22Rv1 (cell line): ENCODE measurements at regions not wholly inside any gene's neighbourhood (a gene's known extent, or its start where the extent isn't known, plus 50 kb on each side); places are given as distances from the start of the nearest gene placed in this dataset.
"Not testable (repeated sequence)": the region's sequence is repeated elsewhere in the genome, so short reads cannot be mapped to it uniquely, and the experiment has no call there.

Source experiments
- H3K27ac ChIP-seq: fragments of 450-650 bp; 2 replicates; pipeline ENCODE4 v1.5.1; 2017
- ZFX ChIP-seq: fragments of 450-650 bp; IDR thresholded peaks from 2 replicates; pipeline ENCODE4 v1.6.1; 2017; ENCODE audit warnings: antibody characterized with exemption, borderline replicate concordance
- TF ChIP-seq, protein P1 (sequence below): fragments of 450-650 bp; IDR thresholded peaks from 2 replicates; pipeline ENCODE4 v1.5.1; 2017; ENCODE audit warnings: mild to moderate bottlenecking

DNA sequence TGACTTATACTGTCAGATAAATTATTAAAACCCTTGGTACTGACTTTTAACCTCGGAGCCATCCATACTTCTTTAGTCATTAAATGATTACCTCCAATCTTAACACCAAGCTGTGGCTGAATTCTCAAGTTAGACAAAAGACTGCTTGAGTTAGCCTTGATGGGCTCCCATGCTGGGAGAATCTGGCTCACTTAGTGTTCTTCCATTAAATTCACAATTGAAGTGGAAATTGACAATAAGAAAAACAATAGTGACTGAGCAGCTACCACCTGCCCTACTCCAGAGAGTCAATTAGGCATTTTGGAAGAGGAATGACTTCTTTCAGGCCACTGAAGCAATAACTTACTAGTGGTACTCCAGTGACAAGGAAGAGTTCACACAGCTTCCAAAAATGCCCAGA is 503.0 kb upstream of the CPXCR1 start:
- TF ChIP-seq, protein P1, sequence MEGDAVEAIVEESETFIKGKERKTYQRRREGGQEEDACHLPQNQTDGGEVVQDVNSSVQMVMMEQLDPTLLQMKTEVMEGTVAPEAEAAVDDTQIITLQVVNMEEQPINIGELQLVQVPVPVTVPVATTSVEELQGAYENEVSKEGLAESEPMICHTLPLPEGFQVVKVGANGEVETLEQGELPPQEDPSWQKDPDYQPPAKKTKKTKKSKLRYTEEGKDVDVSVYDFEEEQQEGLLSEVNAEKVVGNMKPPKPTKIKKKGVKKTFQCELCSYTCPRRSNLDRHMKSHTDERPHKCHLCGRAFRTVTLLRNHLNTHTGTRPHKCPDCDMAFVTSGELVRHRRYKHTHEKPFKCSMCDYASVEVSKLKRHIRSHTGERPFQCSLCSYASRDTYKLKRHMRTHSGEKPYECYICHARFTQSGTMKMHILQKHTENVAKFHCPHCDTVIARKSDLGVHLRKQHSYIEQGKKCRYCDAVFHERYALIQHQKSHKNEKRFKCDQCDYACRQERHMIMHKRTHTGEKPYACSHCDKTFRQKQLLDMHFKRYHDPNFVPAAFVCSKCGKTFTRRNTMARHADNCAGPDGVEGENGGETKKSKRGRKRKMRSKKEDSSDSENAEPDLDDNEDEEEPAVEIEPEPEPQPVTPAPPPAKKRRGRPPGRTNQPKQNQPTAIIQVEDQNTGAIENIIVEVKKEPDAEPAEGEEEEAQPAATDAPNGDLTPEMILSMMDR: no peak
- TF ChIP-seq ZFX: no peak
- no peak overlapping the region for H3K27ac ChIP-seq

DNA sequence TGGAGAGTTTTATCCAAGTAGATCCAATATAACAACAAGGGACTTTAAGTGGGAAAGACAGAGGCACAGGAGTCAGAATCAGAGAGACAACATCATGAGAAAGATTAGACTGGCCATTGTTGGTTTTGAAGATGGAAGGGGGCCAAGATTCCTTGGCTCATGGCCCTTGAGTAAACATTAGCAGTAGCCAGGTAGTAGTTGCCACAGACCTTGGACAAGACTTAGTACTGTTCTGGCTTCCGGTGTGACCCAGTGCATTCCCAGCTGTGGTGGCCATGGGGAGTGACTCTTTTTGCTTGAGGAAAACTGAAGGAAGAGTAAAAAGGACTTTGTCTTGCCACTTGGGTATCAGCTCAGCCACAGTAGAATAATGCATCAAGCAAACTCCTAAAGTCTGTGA is 462.2 kb upstream of the CPXCR1 start:
- no peak overlapping the region for H3K27ac ChIP-seq
- TF ChIP-seq, protein P1: no peak
- TF ChIP-seq ZFX: no peak

DNA sequence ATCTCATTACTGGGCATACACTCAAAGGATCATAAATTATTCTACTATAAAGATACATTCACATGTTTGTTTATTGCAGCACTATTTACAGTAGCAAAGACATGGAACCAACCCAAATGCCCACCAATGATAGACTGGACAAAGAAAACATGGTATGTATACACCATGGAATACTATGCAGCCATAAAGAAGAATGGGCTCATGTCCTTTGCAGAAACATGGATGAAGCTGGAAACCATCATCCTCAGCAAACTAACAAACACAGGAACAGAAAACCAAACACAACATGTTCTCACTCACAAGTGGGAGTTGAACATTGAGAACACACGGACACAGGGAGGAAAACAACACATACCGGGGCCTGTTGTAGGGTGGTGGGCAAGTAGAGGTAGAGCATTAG is 433.1 kb upstream of the CPXCR1 start:
- not testable (repeated sequence) for H3K27ac ChIP-seq

DNA sequence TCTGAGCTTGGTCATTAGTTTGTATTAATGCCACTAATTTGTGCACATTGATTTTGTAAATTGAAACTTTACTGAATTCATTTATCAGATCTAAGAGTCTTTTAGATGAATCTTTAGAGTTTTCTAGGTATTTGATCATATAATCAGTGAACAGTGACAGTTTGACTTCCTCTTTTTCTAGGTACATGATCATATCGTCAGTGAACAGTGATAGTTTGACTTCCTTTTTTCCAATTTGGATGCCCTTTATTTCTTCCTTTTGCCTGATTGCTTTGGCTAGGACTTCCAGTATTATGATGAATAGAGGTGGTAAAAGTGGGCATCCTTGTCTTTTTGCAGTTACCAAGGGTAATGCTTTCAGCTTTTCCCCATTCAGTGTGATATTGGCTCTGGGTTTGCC is 421.4 kb upstream of the CPXCR1 start:
- H3K27ac ChIP-seq: no peak overlapping the region
- TF ChIP-seq, protein P1: no peak
- TF ChIP-seq ZFX: no peak

DNA sequence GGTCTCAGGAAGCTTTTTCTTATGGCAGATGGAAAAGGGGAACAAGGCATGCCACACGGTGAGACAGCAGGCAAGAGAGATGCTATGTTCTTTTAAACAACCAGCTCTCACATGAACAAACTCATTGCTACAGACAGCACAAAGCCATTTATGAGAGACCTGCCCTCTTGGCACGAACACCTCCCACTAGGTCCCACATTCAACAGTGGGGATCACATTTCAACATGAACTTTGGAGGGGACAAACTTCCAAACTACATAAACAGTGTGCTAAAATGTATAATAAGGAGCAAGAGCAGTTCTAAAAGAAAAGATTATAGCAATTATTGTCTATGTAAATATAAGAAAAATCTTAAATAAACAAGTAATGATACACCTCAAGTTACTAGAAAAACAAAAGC is 391.8 kb upstream of the CPXCR1 start:
- peak overlapping the region; percentile 53 for H3K27ac ChIP-seq
- TF ChIP-seq ZFX: no peak
- TF ChIP-seq, protein P1: no peak

DNA sequence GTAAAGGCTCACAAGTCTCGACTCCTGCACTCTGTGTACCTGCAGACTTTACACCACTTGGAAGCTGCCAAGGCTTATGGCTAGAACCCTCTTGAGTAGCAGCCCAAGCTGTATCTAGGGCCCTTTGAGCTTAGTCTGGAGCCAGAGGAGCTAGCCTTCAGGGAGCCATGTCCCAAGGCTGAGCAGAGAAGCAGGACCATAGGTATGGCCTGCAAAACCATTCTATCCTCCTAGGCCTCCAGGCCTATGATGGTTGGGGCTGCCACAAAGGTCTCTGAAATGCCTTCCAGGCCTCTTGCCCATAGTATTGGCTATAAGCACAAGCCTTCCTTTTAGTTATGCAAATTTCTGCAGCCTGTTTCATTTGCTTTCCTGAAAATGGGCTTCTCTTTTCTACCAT is 380.7 kb upstream of the CPXCR1 start:
- TF ChIP-seq, protein P1: no peak
- no peak for TF ChIP-seq ZFX
- H3K27ac ChIP-seq: no peak overlapping the region

DNA sequence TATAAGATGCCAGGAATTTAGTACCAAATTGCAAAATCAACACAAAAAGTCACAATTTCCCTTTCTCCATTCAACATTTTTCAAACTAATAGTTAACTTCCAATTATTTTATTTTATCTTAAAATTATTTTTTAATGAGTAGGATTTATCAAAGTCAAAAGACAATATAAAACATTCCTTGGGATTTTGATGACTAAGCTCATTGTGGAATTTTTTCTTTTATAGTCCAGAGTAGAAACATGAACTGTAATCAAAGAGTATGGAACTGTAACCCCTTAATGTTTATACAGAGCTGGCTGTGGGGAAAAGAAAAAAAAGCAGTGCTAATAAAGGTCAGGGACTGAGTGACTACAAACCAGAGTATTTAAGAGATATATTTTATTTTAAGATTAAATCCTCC is 368.6 kb upstream of the CPXCR1 start:
- no peak for TF ChIP-seq ZFX
- TF ChIP-seq, protein P1: no peak
- H3K27ac ChIP-seq: no peak overlapping the region

DNA sequence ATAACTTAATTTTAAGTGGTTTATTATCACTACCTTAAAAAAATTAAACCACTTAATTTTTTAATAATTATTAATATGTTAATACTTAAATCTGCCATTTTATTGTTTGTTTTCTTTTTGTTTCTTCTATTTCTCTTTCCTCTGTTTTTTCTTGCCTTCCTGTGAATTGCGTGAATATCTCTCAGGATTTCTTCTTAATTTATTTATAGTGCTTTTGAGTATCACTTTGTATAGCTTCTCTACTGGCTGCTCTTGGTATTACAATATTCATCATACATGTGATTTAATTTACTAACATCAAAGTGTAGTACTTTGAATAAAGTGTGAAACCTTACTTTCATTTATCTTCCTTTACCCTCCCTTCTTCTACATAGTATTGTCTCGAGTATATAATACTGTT is 349.5 kb upstream of the CPXCR1 start:
- H3K27ac ChIP-seq: no peak overlapping the region
- TF ChIP-seq ZFX: no peak
- TF ChIP-seq, protein P1: peak; percentile 18; the same call in 1 of the 2 replicates
